K562 (cell line): ENCODE measurements at regions not wholly inside any gene's neighbourhood (a gene's known extent, or its start where the extent isn't known, plus 50 kb on each side); places are given as distances from the start of the nearest gene placed in this dataset.
A peak's percentile ranks its signal among the peaks of the same experiment; 100 is the strongest.

Experiments
- ATAC-seq: fragments of 200-7000 bp; cut with Tn5 transposase; 3 replicates; pipeline ENCODE4 v1.9.1; 2020; ENCODE audit warnings: moderate library complexity
- BruUV-seq: library from RNA; stranded (reverse); fragments of 400-500 nt; replicated peaks from 2 replicates; lab custom pipeline; 2021; lab: Mats Ljungman, UMichigan
- CTCF ChIA-PET: fragments of 300-600 bp; formaldehyde crosslinking; extraction: SDS; loops from one replicate; lab custom pipeline; 2021; ENCODE audit warnings: low intra/inter-chr PET ratio; lab: Yijun Ruan, JAX
- POLR2A ChIA-PET: fragments of 300-600, 350-650 bp; sonication (Branson Sonifier 250); formaldehyde crosslinking; extraction: SDS; loops from one replicate; lab custom pipeline; 2021; ENCODE audit warnings: antibody characterized with exemption, inconsistent platforms; lab: Yijun Ruan, JAX
- DNase-seq, 4 experiments: peaks; one replicate each; pipeline versions ENCODE4 v3.0.0 to v3.0.0-alpha.2; 2011 to 2018; ENCODE audit warnings: low spot score in 3 of 4, mixed read lengths in 3 of 4; ENCODE audit errors: extremely low read depth in 1 of 4
- FAIRE-seq: peaks from 2 replicates; lab custom pipeline; 2011; peaks lifted over from hg19 to GRCh38; lab: Jason Lieb, UNC
- H2AFZ ChIP-seq: 2 replicates; pipeline ENCODE4 v1.6.0; 2011; ENCODE audit warnings: low read depth, low read length, control low read depth, inconsistent platforms
- H3K27ac ChIP-seq: fragments of 200-600 bp; 3 replicates; pipeline ENCODE4 v1.8.0; 2011; ENCODE audit warnings: low read depth, mild to moderate bottlenecking, control low read depth, inconsistent platforms, low read length, moderate library complexity, mixed read lengths; ENCODE audit errors: extremely low read depth
- H3K27me3 ChIP-seq, 2 experiments: fragments of 300-600 bp in 1 of 2; 2 replicates in 1 of 2; 3 replicates in 1 of 2; pipeline versions ENCODE4 v1.6.0 to v1.8.0; 2011; ENCODE audit warnings: inconsistent platforms in 2 of 2, low read length in 2 of 2, mild to moderate bottlenecking in 1 of 2, mixed read lengths in 1 of 2, moderate library complexity in 1 of 2; ENCODE audit not compliant: control insufficient read depth in 2 of 2, insufficient read depth in 2 of 2
- H3K36me3 ChIP-seq: fragments of 300-600 bp; 3 replicates; pipeline ENCODE4 v1.8.0; 2011; ENCODE audit warnings: mild to moderate bottlenecking, low read length, inconsistent platforms; ENCODE audit not compliant: control insufficient read depth, insufficient read depth
- H3K4me1 ChIP-seq, 2 experiments: fragments of 200-600 bp in 1 of 2; replicated peaks in 1 of 2; 2 replicates in 1 of 2; 3 replicates in 1 of 2; pipeline versions ENCODE4 v1.5.1 to v1.8.0; 2011; ENCODE audit warnings: inconsistent platforms in 2 of 2, low read length in 2 of 2, mild to moderate bottlenecking in 1 of 2, mixed read lengths in 1 of 2, moderate library complexity in 1 of 2; ENCODE audit not compliant: control insufficient read depth in 2 of 2, insufficient read depth in 2 of 2
- H3K4me2 ChIP-seq: 2 replicates; pipeline ENCODE4 v1.6.1; 2011; ENCODE audit warnings: low read length, control low read depth, inconsistent platforms, mixed read lengths; ENCODE audit not compliant: insufficient read depth
- H3K4me3 ChIP-seq: fragments of 200-600 bp; sonication (generic), shearing (Covaris generic); 2 replicates; pipeline ENCODE4 v1.5.1; 2016; ENCODE audit warnings: control low read depth, inconsistent platforms
- H3K79me2 ChIP-seq: fragments of 200-600 bp; 3 replicates; pipeline ENCODE4 v1.8.0; 2011; ENCODE audit warnings: low read length, inconsistent platforms; ENCODE audit not compliant: control insufficient read depth, insufficient read depth
- H3K9ac ChIP-seq, 2 experiments: 2 replicates each; pipeline versions ENCODE4 v1.6.0 to v1.6.1; 2011; ENCODE audit warnings: low read depth in 2 of 2, low read length in 2 of 2, control low read depth in 1 of 2, inconsistent platforms in 1 of 2, mild to moderate bottlenecking in 1 of 2, mixed read lengths in 1 of 2; ENCODE audit not compliant: insufficient read depth in 1 of 2
- H3K9me1 ChIP-seq: one replicate; pipeline ENCODE4 v1.6.0; 2011; ENCODE audit warnings: inconsistent platforms, mild to moderate bottlenecking, low read length, moderate library complexity; ENCODE audit not compliant: control insufficient read depth, insufficient read depth
- H3K9me3 ChIP-seq: replicated peaks from 2 replicates; pipeline ENCODE4 v1.5.1; 2011; ENCODE audit warnings: low read depth, low read length, inconsistent platforms; ENCODE audit not compliant: control insufficient read depth, insufficient read depth
- H4K20me1 ChIP-seq: replicated peaks from 2 replicates; pipeline ENCODE4 v1.6.1; 2011; ENCODE audit warnings: low read length, inconsistent platforms, mixed read lengths; ENCODE audit not compliant: control insufficient read depth, insufficient read depth
- BDP1 ChIP-seq: IDR thresholded peaks from 3 replicates; pipeline ENCODE4 v1.6.1; 2011; ENCODE audit not compliant: insufficient read length, insufficient read depth
- FOXM1 ChIP-seq, 2 experiments: fragments of 450-650 bp in 1 of 2; sonication (generic) in 1 of 2; formaldehyde crosslinking in 1 of 2; IDR thresholded peaks; 2 replicates each; pipeline versions ENCODE4 v1.6.1 to v1.9.0; 2017 to 2022; ENCODE audit warnings: low read depth in 2 of 2, mild to moderate bottlenecking in 2 of 2, missing genetic modification reagents in 1 of 2, moderate library complexity in 1 of 2
- HDAC8 ChIP-seq: fragments of 450-650 bp; IDR thresholded peaks from 2 replicates; pipeline ENCODE4 v1.6.1; 2016; ENCODE audit warnings: mild to moderate bottlenecking, missing genetic modification characterization, moderate library complexity, missing compliant biosample characterization
- HNRNPL ChIP-seq: fragments of 200-400 bp; formaldehyde crosslinking; IDR thresholded peaks from 2 replicates; pipeline ENCODE4 v1.6.1; 2017; ENCODE audit warnings: low read depth, mild to moderate bottlenecking, low read length
- POLR2H ChIP-seq: IDR thresholded peaks from 2 replicates; pipeline ENCODE4 v1.6.1; 2016; ENCODE audit warnings: missing genetic modification characterization, low read depth, mild to moderate bottlenecking, control low read depth, missing compliant biosample characterization, moderate library complexity
- POU5F1 ChIP-seq: fragments of 150-350 bp; IDR thresholded peaks from 2 replicates; pipeline ENCODE4 v1.6.1; 2014; ENCODE audit warnings: borderline replicate concordance, low read length, low read depth, mild to moderate bottlenecking; ENCODE audit not compliant: partially characterized antibody
- TEAD4 ChIP-seq, 2 experiments: sonication (generic) in 1 of 2; formaldehyde crosslinking in 1 of 2; IDR thresholded peaks; 2 replicates each; pipeline versions ENCODE4 v1.6.1 to v1.8.0; 2012 to 2022; ENCODE audit warnings: borderline replicate concordance in 1 of 2, inconsistent platforms in 1 of 2, low read length in 1 of 2, mild to moderate bottlenecking in 1 of 2, missing genetic modification reagents in 1 of 2
- UBTF ChIP-seq, 2 experiments: IDR thresholded peaks; 2 replicates each; pipeline ENCODE4 v1.6.1; 2012; ENCODE audit warnings: improper control_type of control experiment in 2 of 2, low read depth in 2 of 2, low read length in 2 of 2, borderline replicate concordance in 1 of 2
- ZNF609 ChIP-seq: sonication (generic); formaldehyde crosslinking; IDR thresholded peaks from 2 replicates; pipeline ENCODE4 v1.8.1; 2023; ENCODE audit warnings: missing genetic modification reagents, mild to moderate bottlenecking, borderline replicate concordance
- WGBS: fragments of 100-300 bp; shearing (Covaris generic); methylation state at CpG from one replicate; pipeline ENCODE4 v1.1.6; 2016; ENCODE audit warnings: low coverage, mixed read lengths; ENCODE audit not compliant: insufficient coverage; ENCODE audit errors: missing lambda C conversion rate; 5-methylcytosine and 5-hydroxymethylcytosine counted together
- in situ Hi-C: fragments of 300-500 bp; cut with MboI; formaldehyde crosslinking; loops from 4 replicates; pipeline ENCODE4 v1.15.0; 2018; ENCODE audit warnings: inconsistent platforms, mixed read lengths
- intact Hi-C: fragments of 100-400 bp; cut with micrococcal nuclease; formaldehyde crosslinking; loops from 2 replicates; pipeline ENCODE4 v1.14.2; 2022

GRCh38 chr4:138663883-138664282 is 351.7 kb upstream of the NOCT start (continued):
- TF ChIP-seq UBTF (IDR thresholded peaks at IDR 0.05; ENCODE audit: borderline replicate concordance in 1 of 2, low read depth in 2 of 2, low read length in 2 of 2), result no peak
- no peak for TF ChIP-seq HDAC8 (tag)
- TF ChIP-seq TEAD4 (IDR thresholded peaks at IDR 0.05; ENCODE audit: low read length), result no peak
- TF ChIP-seq TEAD4 (CRISPR knock-in tag; IDR thresholded peaks at IDR 0.05; ENCODE audit: borderline replicate concordance), result no peak

- no peak overlapping the region for H3K27ac ChIP-seq
- H3K4me2 ChIP-seq, result no peak overlapping the region
- no peaks in the 10 kb centered on the region for H3K27me3 ChIP-seq
- no TSS peak for BruUV-seq
- no peak for ATAC-seq
- H3K36me3 ChIP-seq, result no peaks in the 10 kb centered on the region
- H3K9me1 ChIP-seq, result no peaks in the 10 kb centered on the region
- POLR2A ChIA-PET, result no interaction called here
- intact Hi-C loops (no loop called here), in situ Hi-C loops (no loop called here)
- FAIRE-seq, result no peak
- WGBS, result 34% methylated on average over 6 of the region's 6 CpGs
- H2AFZ ChIP-seq, result peak overlapping the region; percentile 70
- H3K9ac ChIP-seq, result no peak overlapping the region
- H3K9me3 ChIP-seq, result no peaks in the 10 kb centered on the region
- H3K4me1 ChIP-seq, result peaks cover 0 to 10% of the 10 kb centered on the region in 2 experiments; a peak in 2 of 5 replicates
- no peak for DNase-seq
- no peak overlapping the region for H3K4me3 ChIP-seq
- H3K79me2 ChIP-seq, result no peaks in the 10 kb centered on the region
- CTCF ChIA-PET, result no interaction called here
- H4K20me1 ChIP-seq, result no peaks in the 10 kb centered on the region
- no peak for TF ChIP-seq FOXM1 (IDR thresholded peaks at IDR 0.05; ENCODE audit: low read depth)
- TF ChIP-seq FOXM1 (CRISPR knock-in tag; IDR thresholded peaks at IDR 0.05; ENCODE audit: low read depth), result no peak
- no peak for TF ChIP-seq POLR2H (tag)
- no peak for TF ChIP-seq POU5F1
- TF ChIP-seq ZNF609 (CRISPR knock-in tag), result no peak
- no peak for TF ChIP-seq BDP1
- TF ChIP-seq HNRNPL, result no peak
Observed at GRCh38 chr4:138659812-138660316, 355.7 kb upstream of the NOCT start.
